Epithelial cell of proximal tubule (primary cell): ENCODE measurements at regions not wholly inside any gene's neighbourhood (a gene's known extent, or its start where the extent isn't known, plus 50 kb on each side); places are given as distances from the start of the nearest gene placed in this dataset.
"Not testable (repeated sequence)": the region's sequence is repeated elsewhere in the genome, so short reads cannot be mapped to it uniquely, and the experiment has no call there.

ENCODE experiments used
- DNase-seq: peaks from one replicate; pipeline ENCODE4 v3.0.0-alpha.2; 2011; ENCODE audit warnings: low read depth
- H3K4me3 ChIP-seq: 2 replicates; pipeline ENCODE4 v1.5.1; 2011; ENCODE audit warnings: low read depth, mild to moderate bottlenecking, low read length
- CTCF ChIP-seq: conservative IDR thresholded peaks from 2 replicates; pipeline ENCODE4 v1.5.1; 2012; ENCODE audit warnings: low read depth, mild to moderate bottlenecking, low read length

DNA sequence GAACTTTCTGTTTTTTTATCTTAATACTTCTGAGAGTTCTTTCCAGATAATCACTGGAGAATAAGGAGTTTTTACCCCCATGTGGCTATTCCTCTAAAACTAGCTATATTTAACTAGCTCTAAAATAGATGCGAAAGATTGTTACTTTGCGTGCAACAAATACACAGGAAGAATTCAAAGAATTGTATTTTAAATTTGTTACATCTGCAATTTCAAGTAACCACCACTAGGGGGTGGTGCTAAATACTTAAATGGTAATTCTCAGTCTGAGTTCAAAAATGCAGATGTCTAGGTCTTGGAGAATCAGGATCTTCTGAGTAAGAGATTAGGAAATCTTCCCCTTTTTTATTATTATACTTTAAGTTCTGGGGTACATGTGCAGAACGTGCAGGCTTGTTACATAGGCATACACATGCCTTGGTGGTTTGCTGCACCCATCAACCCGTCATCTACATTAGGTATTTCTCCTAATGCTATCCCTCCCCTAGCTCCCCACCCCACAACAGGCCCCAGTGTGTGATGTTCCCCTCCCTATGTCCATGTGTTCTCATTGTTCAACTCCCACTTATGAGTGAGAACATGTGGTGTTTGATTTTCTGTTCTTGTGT, 346.9 kb downstream of the GOLGA6L6 start:
- DNase-seq, H3K4me3 ChIP-seq: not testable (repeated sequence)
- peak; percentile 22 for TF ChIP-seq CTCF

DNA sequence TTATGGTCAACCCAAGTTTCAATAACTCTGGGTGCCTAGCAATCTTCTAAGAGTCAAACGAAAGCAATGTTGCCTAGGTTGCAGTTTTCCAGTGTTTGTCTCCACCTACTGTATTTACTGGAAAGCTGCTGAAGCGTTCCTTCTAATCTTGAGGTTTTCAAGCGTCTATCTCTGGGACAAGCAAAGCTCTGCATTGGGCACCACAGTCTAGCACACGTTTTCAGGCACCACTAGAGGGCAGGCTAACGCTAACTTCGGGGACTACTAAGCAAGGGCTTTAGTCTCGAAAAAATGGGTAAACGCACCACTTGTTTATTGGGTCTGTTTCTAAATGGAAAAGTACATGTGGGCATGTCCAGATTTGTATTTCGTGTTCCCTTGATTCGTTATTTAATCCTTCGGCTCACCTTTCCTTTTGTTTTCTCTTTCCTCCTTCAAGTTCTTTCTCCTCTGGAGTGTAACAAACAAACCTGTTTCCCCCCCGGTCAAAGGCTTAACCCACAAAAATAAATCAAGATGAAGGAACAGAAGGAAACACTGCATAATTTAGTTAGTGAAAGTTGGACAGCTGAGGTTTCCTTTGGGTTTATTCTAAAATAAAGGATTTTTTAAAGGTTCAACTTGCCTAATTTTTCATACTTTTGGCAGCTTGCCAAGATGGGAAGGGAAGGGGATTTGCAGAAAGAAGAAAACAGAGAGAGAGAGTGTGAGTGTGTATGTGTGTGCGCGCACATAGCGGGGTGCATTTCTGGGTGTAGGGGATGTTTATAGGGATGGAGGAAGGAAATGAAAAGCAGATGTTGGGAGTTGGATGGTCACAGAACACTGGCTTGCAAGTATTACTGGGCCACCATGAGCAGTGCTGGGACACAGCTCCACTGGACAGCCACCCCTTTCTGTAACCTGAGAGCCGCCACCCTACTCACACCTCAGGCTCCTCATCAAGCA, 348.3 kb downstream of the GOLGA6L6 start:
- peak; percentile 26 for DNase-seq
- TF ChIP-seq CTCF = peak; percentile 60
- H3K4me3 ChIP-seq = not testable (repeated sequence)

- DNase-seq, H3K4me3 ChIP-seq: not testable (repeated sequence)
Measured at GRCh38 chr15:20191508-20192125, 350.0 kb downstream of the GOLGA6L6 start.

DNA sequence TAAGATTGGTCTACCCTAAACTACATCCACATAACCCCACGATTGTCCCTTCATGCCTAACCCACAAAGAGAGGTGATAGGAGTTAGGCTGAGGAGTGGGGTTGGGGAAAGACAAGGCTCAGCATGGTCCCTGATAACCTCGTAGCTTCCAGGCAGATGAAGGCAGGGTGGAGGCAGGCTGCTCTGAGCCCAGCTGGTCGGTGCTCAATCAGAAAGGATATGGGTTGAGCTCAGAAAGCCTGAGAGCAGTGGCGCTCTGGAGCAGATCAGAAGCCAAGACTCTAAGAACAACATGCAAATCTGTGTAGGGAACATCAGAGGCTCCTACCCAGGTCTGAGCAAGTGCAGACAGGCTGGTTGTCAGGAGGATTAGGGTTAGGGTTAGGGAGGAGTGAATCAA, 353.0 kb downstream of the GOLGA6L6 start:
- not testable (repeated sequence) for H3K4me3 ChIP-seq, DNase-seq

DNA sequence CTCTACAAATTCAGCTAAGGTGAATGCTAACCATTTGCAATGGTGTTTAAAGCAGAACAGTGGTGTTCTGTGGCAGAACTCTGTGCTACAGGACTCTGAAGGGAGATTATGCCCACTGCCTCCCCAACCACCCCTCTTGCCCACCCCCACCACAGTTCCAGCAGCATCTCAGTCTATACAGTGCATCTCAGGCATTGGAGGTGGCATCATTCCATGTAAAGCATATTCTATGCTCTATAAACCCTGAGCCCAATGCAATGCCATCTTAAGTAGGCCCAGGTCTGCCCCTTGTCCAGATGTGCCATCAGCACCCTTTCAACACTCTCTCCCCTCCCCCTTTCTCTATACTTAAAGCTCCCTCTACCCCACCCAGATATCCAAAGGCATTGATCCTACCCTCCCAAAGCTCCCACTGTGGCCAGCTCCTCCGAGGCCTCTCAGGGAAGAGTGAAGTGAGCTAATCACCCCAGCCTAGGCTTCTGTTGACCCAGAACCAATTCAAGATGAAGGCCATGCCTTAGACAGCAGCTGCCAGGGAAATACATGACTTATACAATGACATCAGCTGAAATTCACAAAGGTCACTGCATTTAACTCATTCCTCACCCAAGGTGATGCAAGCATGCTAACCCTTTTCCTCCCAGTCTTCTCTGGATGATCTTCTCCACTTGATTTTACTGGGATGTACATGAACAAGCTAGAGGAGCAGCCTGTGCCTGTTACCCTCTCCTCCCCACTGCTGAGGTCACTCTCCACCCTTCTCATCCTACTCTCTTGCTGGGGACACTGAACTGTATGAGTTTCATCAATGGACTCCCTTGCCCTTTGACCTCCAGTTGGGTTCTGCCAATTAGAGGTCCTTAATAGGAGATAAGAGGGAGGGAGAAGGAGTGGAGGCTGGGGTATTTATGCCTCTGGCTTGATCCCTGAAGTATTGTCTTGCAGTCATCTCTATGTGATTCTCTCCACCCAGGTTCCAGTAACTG, 353.9 kb downstream of the GOLGA6L6 start:
- not testable (repeated sequence) for H3K4me3 ChIP-seq, DNase-seq

- not testable (repeated sequence) for DNase-seq, H3K4me3 ChIP-seq
Measured at GRCh38 chr15:20184879-20185278, 356.7 kb downstream of the GOLGA6L6 start.

DNA sequence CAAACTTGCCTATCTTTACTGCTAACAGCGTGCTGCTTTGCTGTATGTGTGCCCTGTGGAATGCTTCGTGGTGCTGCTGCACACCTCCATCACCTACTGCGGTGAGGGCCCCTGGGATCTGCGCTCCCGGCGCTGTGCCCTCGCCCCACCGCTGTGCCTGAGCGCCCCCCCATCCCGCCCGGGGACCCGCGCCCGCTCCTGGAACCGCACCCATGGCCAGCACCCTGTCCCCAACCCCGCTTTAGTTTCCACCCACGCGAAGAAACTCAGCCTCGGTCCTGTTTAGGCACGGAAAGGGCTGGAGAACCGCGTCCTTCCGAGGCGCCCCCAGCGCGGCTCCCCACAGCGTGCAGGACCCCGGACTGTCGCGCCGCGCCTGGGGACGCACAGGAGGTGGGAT, 373.4 kb downstream of the GOLGA6L6 start:
- not testable (repeated sequence) for H3K4me3 ChIP-seq, DNase-seq

DNA sequence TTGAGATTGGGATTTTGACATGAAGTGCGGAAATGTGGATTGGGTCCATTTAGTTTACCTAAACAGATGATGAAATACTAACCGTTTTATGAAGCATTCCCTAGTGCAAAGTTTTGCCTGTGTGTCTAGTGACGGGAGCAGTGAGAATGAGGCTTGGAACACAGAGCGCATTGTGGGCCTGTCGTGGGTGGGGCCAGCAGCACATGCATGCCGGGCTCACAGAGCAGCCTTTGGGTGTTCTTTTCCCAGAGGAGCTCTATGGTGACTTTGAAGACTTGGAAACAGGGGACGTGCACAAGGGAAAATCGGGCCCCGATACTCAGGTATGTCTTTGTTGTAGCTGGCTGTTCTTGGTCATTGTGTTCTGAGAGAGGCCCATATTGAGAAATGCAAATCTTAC, 388.1 kb downstream of the GOLGA6L6 start:
- DNase-seq, H3K4me3 ChIP-seq: not testable (repeated sequence)

DNA sequence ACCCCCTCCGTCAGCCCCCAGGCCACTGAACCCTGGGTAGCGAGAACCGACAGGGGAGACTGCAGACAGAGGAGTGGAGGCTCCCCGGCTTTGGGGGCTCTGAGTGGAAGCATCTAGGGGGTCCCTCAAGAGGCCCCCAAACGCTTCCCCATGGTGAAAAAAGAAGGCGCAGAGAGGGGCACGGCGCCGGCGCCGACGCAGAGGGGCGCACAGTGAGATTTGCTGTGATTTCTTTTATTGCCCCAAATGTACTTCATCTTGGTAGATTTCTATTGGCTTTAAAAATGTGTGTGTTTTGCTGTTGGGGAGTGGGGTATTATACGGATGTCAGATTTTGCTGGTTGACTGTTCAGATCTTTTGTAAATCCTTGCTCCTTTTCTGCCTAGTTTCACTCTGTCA, 392.9 kb downstream of the GOLGA6L6 start:
- not testable (repeated sequence) for H3K4me3 ChIP-seq, DNase-seq

DNA sequence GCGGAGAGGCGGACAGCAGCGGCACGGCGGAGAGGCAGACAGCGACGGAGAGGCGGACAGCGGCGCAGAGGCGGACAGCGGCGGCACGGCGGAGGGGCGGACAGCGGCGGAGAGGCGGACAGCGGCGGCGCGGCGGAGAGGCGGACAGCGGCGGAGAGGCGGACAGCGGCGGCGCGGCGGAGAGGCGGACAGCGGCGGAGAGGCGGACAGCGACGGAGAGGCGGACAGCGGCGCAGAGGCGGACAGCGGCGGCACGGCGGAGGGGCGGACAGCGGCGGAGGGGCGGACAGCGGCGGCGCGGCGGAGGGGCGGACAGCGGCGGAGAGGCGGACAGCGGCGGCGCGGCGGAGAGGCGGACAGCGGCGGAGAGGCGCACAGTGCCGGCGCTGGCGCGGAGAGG, 393.6 kb downstream of the GOLGA6L6 start:
- not testable (repeated sequence) for H3K4me3 ChIP-seq, DNase-seq

DNA sequence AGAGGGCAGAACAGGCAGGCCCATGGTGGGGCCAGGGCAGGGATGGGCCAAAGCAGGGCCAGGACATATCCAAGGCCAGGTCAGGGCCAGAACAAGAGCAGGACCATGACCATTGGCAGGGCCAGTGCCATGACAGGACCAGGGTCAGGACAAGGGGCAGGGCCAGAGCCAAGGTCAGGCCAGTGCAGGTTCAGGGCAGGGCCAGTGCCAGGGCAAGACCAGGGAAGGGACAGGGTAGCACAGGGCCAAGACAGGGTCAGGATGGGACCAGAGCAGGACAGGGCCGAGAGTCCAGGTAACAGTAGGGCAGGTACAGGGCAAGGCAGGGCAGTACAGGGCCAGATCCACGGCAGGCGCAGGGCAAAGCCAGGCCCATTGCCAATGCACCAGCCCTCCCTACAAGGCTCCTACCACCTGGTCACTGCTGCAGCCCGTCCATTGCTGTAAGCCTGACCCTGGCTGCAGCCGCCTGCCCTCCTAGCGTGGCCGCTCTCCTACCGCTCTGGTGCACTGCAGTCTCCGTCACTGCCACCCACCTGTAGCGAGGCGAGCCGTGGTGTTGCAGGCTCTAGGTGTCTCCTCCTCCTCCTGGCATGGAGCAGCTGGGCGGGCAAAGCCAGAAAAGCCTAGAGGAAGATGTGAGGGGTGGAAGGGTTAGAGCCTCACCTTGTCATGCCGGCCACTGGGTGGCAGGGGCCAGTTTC, 397.1 kb downstream of the GOLGA6L6 start:
- not testable (repeated sequence) for DNase-seq, H3K4me3 ChIP-seq

- not testable (repeated sequence) for H3K4me3 ChIP-seq, DNase-seq
Measured at GRCh38 chr15:20142906-20143305, 398.7 kb downstream of the GOLGA6L6 start.

DNA sequence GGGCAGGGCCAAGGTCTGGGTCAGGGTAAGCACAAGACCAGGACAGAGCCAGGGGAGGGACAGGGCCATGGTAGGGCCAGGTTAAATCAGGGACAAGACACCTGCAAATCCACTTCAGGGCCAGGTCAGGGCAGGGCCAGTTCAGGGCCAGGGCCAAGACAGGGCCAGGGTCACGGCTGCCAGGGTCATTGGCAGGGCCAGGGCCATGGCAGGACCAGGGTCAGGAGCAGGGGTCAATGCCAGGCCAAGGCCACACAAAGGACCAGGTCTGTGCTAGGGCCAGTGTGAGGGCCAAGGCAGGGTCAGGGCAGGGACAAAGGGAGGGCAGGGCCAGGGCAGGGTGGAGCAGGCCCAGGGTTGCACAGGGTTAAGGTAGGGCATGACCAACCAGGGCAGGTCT, 399.2 kb downstream of the GOLGA6L6 start:
- not testable (repeated sequence) for DNase-seq, H3K4me3 ChIP-seq

DNA sequence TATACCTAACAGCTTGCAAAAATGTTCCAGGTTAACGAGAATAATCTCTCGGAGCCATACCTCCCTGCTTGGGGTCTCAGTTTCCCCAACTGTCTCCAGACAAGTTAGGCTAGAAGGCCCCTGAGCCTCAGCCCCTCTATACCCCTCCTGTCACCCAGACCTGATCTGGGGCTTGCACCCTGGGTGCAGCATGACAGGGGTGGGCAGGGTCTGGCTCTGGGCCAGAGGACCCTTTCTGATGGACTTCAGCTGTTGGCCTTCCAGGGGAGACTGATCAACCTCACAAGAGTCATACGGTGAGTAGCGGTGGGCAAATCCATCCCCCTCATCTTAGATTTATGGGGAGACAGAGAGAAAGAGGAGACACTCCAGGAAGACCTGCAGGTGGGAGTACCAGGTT, 416.9 kb downstream of the GOLGA6L6 start:
- not testable (repeated sequence) for H3K4me3 ChIP-seq, DNase-seq
